Ascending aorta (tissue), 2 donors: ENCODE measurements at regions not wholly inside any gene's neighbourhood (a gene's known extent, or its start where the extent isn't known, plus 50 kb on each side); places are given as distances from the start of the nearest gene placed in this dataset.
A peak's percentile ranks its signal among the peaks of the same experiment; 100 is the strongest.

Experiments
- DNase-seq, 2 donors: peaks; one replicate each; pipeline ENCODE4 v3.0.0-alpha.2; 2019; ENCODE audit warnings: low spot score in 2 of 2
- H3K27ac ChIP-seq, 2 donors: fragments of 200-600 bp; sonication (generic); one replicate each; pipeline ENCODE4 v1.5.1; 2016 to 2017; ENCODE audit warnings: mild to moderate bottlenecking in 1 of 2
- H3K27me3 ChIP-seq: fragments of 200-600 bp; sonication (generic); one replicate; pipeline ENCODE4 v1.5.1; 2017
- H3K36me3 ChIP-seq, 2 donors: fragments of 200-600 bp; sonication (generic); one replicate each; pipeline ENCODE4 v1.5.1; 2016
- H3K4me1 ChIP-seq, 2 donors: fragments of 200-600 bp; sonication (generic); one replicate each; pipeline ENCODE4 v1.5.1; 2016 to 2017; ENCODE audit warnings: mild to moderate bottlenecking in 1 of 2
- H3K4me3 ChIP-seq, 2 donors: fragments of 200-600 bp; sonication (generic); one replicate each; pipeline ENCODE4 v1.5.1; 2016 to 2017; ENCODE audit warnings: mild to moderate bottlenecking in 1 of 2
- H3K9me3 ChIP-seq, 2 donors: fragments of 200-600 bp; sonication (generic); one replicate each; pipeline ENCODE4 v1.5.1; 2016
- CTCF ChIP-seq, 3 experiments: fragments of 200-600 bp in 2 of 3; fragments of 450-650 bp in 1 of 3; sonication (generic) in 2 of 3; IDR thresholded peaks; one replicate each; pipeline ENCODE4 v1.5.1; 2016 to 2019; ENCODE audit warnings: antibody characterized with exemption in 3 of 3, mild to moderate bottlenecking in 1 of 3, moderate library complexity in 1 of 3
- intact Hi-C: fragments of 100-400 bp; cut with DNase I; formaldehyde crosslinking; loops from one replicate; pipeline ENCODE4 v1.15.1; 2023

GRCh38 chr2:176454893-176455815 lies 185.9 kb downstream of the MTX2 start:
- Histone ChIP-seq H3K36me3 (no peaks in the 10 kb centered on the region), H3K27ac (no peak overlapping the region), H3K9me3 (no peaks in the 10 kb centered on the region), H3K4me3 (no peak overlapping the region), H3K4me1 (no peaks in the 10 kb centered on the region), H3K27me3 (no peaks in the 10 kb centered on the region)
- intact Hi-C loops: loop anchor here (1.0 to 10.0 kb wide), 4 partner anchors 100 to 315 kb away; no protein-coding TSS in a partner anchor
- peak; percentile 59 to 91 (median 83) for TF ChIP-seq CTCF (IDR thresholded peaks at IDR 0.05)
- DNase-seq: peak in 1 of 2 donors; percentile 90

GRCh38 chr2:176455816-176456291 lies 186.6 kb downstream of the MTX2 start:
- H3K4me3 ChIP-seq: no peak overlapping the region
- H3K27ac ChIP-seq: no peak overlapping the region
- DNase-seq: peak in 1 of 2 donors; percentile 64
- no peaks in the 10 kb centered on the region for H3K36me3 ChIP-seq
- no peaks in the 10 kb centered on the region for H3K9me3 ChIP-seq
- no peaks in the 10 kb centered on the region for H3K4me1 ChIP-seq
- no peak for TF ChIP-seq CTCF (IDR thresholded peaks at IDR 0.05)
- H3K27me3 ChIP-seq: no peaks in the 10 kb centered on the region
- intact Hi-C loops: loop anchor here (1.0 to 10.0 kb wide), 4 partner anchors 99 to 316 kb away; no protein-coding TSS in a partner anchor

GRCh38 chr2:176457481-176457880 lies 188.2 kb downstream of the MTX2 start:
- H3K9me3 ChIP-seq: no peaks in the 10 kb centered on the region
- no peak overlapping the region for H3K27ac ChIP-seq
- no peaks in the 10 kb centered on the region for H3K36me3 ChIP-seq
- no peaks in the 10 kb centered on the region for H3K27me3 ChIP-seq
- intact Hi-C loops: loop anchor here (5.0 to 10.0 kb wide), 2 partner anchors 163 to 185 kb away; no protein-coding TSS in a partner anchor
- H3K4me1 ChIP-seq: no peaks in the 10 kb centered on the region
- TF ChIP-seq CTCF (IDR thresholded peaks at IDR 0.05): no peak
- no peak for DNase-seq
- no peak overlapping the region for H3K4me3 ChIP-seq

- intact Hi-C loops: no loop called here
- no peak for DNase-seq
These were observed 192.0 kb downstream of the MTX2 start for GRCh38 chr2:176461098-176461808.

More at GRCh38 chr2:176461098-176461808, 192.0 kb downstream of the MTX2 start:
- H3K4me1 ChIP-seq: no peaks in the 10 kb centered on the region
- H3K27ac ChIP-seq: no peak overlapping the region
- no peak for TF ChIP-seq CTCF (IDR thresholded peaks at IDR 0.05)
- H3K4me3 ChIP-seq: no peak overlapping the region
- H3K9me3 ChIP-seq: no peaks in the 10 kb centered on the region
- no peaks in the 10 kb centered on the region for H3K36me3 ChIP-seq
- H3K27me3 ChIP-seq: no peaks in the 10 kb centered on the region
